Adrenal gland (tissue), 5 donors: ENCODE measurements at regions not wholly inside any gene's neighbourhood (a gene's known extent, or its start where the extent isn't known, plus 50 kb on each side); places are given as distances from the start of the nearest gene placed in this dataset.

ENCODE experiments used
- CTCF ChIP-seq, 6 experiments: fragments of 450-650 bp in 4 of 6; fragments of 200-600 bp in 2 of 6; sonication (generic) in 1 of 6; IDR thresholded peaks; 1 replicate in 5 of 6; 2 replicates in 1 of 6; pipeline versions ENCODE4 v1.5.1 to v1.8.0; 2016 to 2021; ENCODE audit warnings: antibody characterized with exemption in 6 of 6, mild to moderate bottlenecking in 2 of 6, moderate library complexity in 1 of 6
- POLR2A ChIP-seq, 2 donors: fragments of 450-650 bp; IDR thresholded peaks; one replicate each; pipeline ENCODE4 v1.6.1; 2017; ENCODE audit warnings: antibody characterized with exemption in 2 of 2, mild to moderate bottlenecking in 2 of 2, moderate library complexity in 1 of 2
- donor health status: DM: no; HTN: no; CAD: no.

- TF ChIP-seq CTCF (IDR thresholded peaks at IDR 0.05) (no peak), POLR2A (IDR thresholded peaks at IDR 0.05) (no peak)
These were observed 124.2 kb upstream of the OLFM3 start for GRCh38 chr1:102120910-102121309.
